ENCODE measurements at regions not wholly inside any gene's neighbourhood (a gene's known extent, or its start where the extent isn't known, plus 50 kb on each side); places are given as distances from the start of the nearest gene placed in this dataset.

DNA sequence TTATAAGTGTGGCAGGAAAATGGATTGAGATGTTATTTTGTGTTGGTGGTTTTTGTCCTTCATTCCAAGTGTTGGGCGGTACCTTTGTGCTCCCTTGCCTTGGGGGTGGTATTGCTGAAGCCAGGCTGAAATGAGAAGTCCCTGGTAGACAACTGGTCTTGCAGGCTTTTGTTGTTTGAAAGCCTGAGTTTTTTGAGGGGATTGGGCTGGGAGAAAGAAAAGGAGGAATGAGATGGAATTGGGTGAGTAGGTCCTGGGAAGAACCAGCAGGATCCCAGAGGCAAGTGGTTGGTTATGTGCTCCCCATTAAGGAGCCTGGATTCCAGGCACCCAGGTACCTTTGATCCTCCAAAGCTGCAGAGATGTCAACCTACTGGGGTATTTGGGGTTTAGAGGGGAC lies 93.7 kb upstream of the SLC2A1 start:
- TF ChIP-seq, protein P1, sequence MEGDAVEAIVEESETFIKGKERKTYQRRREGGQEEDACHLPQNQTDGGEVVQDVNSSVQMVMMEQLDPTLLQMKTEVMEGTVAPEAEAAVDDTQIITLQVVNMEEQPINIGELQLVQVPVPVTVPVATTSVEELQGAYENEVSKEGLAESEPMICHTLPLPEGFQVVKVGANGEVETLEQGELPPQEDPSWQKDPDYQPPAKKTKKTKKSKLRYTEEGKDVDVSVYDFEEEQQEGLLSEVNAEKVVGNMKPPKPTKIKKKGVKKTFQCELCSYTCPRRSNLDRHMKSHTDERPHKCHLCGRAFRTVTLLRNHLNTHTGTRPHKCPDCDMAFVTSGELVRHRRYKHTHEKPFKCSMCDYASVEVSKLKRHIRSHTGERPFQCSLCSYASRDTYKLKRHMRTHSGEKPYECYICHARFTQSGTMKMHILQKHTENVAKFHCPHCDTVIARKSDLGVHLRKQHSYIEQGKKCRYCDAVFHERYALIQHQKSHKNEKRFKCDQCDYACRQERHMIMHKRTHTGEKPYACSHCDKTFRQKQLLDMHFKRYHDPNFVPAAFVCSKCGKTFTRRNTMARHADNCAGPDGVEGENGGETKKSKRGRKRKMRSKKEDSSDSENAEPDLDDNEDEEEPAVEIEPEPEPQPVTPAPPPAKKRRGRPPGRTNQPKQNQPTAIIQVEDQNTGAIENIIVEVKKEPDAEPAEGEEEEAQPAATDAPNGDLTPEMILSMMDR (IDR thresholded peaks at IDR 0.05; ENCODE audit: insufficient read depth, low read depth, low read length), result no peak
- no peak for TF ChIP-seq EZH2 (IDR thresholded peaks at IDR 0.05; ENCODE audit: insufficient read depth, low read length)
